GM18505 (cell line): ENCODE measurements at regions not wholly inside any gene's neighbourhood (a gene's known extent, or its start where the extent isn't known, plus 50 kb on each side); places are given as distances from the start of the nearest gene placed in this dataset.
"Not testable (repeated sequence)": the region's sequence is repeated elsewhere in the genome, so short reads cannot be mapped to it uniquely, and the experiment has no call there.

Experiments
- ATAC-seq: cut with Tn5 transposase; IDR thresholded peaks from one replicate; pipeline ENCODE4 v1.9.1; 2021; ENCODE audit not compliant: unreplicated experiment
- POLR2A ChIP-seq: IDR thresholded peaks from 4 replicates; pipeline ENCODE4 v1.6.1; 2011; ENCODE audit warnings: borderline replicate concordance; ENCODE audit not compliant: insufficient read depth, insufficient read length; ENCODE audit errors: extremely low read depth

GRCh38 chr16:64092271-64092670 lies 1029.6 kb downstream of the CDH11 start:
- no peak for TF ChIP-seq POLR2A
- ATAC-seq = no peak

- no peak for TF ChIP-seq POLR2A
- ATAC-seq = no peak
Observed at GRCh38 chr16:64090327-64090726, 1031.5 kb downstream of the CDH11 start.

- no peak for ATAC-seq
- no peak for TF ChIP-seq POLR2A
Observed at GRCh38 chr16:64089697-64090096, 1032.2 kb downstream of the CDH11 start.

- no peak for TF ChIP-seq POLR2A
- ATAC-seq = no peak
Observed at GRCh38 chr16:64088838-64089237, 1033.0 kb downstream of the CDH11 start.

GRCh38 chr16:64085296-64085695 lies 1036.6 kb downstream of the CDH11 start:
- TF ChIP-seq POLR2A = no peak
- no peak for ATAC-seq

- ATAC-seq = no peak
- no peak for TF ChIP-seq POLR2A
Observed at GRCh38 chr16:64084706-64085105, 1037.2 kb downstream of the CDH11 start.

GRCh38 chr16:64083428-64084129 lies 1038.3 kb downstream of the CDH11 start:
- no peak for ATAC-seq

GRCh38 chr16:64077242-64077641 lies 1044.6 kb downstream of the CDH11 start:
- TF ChIP-seq POLR2A = no peak
- ATAC-seq = no peak

More at GRCh38 chr16:64083428-64084129, 1038.3 kb downstream of the CDH11 start:
- TF ChIP-seq POLR2A = no peak

GRCh38 chr16:64074706-64075105 lies 1047.2 kb downstream of the CDH11 start:
- no peak for TF ChIP-seq POLR2A
- no peak for ATAC-seq

GRCh38 chr16:64072131-64072730 lies 1049.6 kb downstream of the CDH11 start:
- not testable (repeated sequence) for ATAC-seq

- no peak for TF ChIP-seq POLR2A
- no peak for ATAC-seq
Observed at GRCh38 chr16:64065523-64065922, 1056.3 kb downstream of the CDH11 start.

GRCh38 chr16:64061621-64062020 lies 1060.2 kb downstream of the CDH11 start:
- no peak for TF ChIP-seq POLR2A
- no peak for ATAC-seq

GRCh38 chr16:64060631-64061030 lies 1061.2 kb downstream of the CDH11 start:
- no peak for ATAC-seq
- TF ChIP-seq POLR2A = no peak

GRCh38 chr16:64058685-64059084 lies 1063.2 kb downstream of the CDH11 start:
- no peak for ATAC-seq
- no peak for TF ChIP-seq POLR2A
